Inflammatory macrophage (primary cell): ENCODE measurements at regions not wholly inside any gene's neighbourhood (a gene's known extent, or its start where the extent isn't known, plus 50 kb on each side); places are given as distances from the start of the nearest gene placed in this dataset.
"Not testable (repeated sequence)": the region's sequence is repeated elsewhere in the genome, so short reads cannot be mapped to it uniquely, and the experiment has no call there.

ENCODE experiments used
- DNase-seq, 2 donors: peaks; one replicate each; pipeline ENCODE4 v3.0.0-alpha.2; 2020 to 2022

DNA sequence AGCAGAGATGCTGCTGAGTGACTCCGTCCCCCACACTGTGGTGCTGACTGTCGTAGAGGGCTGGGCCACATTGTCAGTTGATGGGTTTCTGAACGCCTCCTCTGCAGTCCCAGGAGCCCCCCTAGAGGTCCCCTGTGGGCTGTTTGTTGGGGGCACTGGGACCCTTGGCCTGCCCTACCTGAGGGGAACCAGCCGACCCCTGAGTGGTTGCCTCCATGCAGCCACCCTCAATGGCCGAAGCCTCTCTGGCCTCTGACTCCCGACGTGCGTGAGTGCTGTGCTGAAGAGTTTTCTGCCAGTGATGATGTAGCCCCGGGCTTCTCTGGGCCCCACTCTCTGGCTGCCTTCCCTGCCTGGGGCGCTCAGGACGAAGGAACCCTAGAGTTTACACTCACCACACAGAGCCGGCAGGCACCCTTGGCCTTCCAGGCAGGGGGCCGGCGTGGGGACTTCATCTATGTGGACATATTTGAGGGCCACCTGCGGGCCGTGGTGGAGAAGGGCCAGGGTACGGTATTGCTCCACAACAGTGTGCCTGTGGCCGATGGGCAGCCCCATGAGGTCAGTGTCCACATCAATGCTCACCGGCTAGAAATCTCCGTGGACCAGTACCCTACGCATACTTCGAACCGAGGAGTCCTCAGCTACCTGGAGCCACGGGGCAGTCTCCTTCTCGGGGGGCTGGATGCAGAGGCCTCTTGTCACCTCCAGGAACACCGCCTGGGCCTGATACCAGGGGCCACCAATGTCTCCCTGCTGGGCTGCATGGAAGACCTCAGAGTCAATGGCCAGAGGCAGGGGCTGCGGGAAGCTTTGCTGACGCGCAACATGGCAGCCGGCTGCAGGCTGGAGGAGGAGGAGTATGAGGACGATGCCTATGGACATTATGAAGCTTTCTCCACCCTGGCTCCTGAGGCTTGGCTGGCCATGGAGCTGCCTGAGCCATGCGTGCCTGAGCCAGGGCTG, 181.1 kb downstream of the TBC1D2B start:
- DNase-seq, result not testable (repeated sequence)

DNA sequence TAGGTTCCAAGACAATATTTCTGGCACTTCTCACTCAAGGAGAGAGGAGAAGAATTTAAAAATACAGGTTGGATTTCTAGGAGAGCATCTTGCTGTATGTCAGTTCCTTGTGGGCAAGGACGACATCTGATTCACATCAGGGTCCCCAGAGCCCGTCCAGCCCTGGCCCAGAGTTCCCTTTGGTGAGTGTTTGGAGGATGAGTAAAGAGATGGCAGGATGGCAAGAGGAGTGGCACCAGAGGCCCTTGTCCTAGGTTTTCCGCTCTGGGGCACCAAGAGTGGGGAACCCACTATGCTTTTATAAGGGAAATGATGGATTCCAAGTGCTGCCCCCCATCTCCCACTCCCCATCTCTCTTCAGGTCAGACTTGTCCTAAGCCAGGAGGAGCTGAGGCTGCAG, 181.8 kb downstream of the TBC1D2B start:
- no peak for DNase-seq

DNA sequence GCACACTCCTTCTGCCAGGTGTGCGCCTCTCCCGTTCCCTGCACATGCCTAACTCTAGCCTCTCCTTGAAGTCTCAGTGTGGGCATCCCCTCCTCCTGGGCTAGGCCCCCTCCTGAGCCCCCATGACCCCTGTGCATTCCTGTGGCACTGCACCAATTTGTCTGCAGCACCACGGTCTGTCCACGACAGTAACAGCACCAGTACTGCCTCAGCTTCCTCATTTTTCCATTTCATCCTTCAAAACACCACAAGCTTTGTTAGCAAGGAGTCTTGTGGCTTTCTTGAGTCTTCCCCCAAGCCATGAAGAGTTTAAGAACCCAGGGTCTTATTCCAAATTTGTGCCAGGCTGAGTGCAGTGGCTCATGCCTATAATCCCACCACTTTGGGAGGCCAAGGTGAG, 182.4 kb downstream of the TBC1D2B start:
- DNase-seq, result not testable (repeated sequence)

DNA sequence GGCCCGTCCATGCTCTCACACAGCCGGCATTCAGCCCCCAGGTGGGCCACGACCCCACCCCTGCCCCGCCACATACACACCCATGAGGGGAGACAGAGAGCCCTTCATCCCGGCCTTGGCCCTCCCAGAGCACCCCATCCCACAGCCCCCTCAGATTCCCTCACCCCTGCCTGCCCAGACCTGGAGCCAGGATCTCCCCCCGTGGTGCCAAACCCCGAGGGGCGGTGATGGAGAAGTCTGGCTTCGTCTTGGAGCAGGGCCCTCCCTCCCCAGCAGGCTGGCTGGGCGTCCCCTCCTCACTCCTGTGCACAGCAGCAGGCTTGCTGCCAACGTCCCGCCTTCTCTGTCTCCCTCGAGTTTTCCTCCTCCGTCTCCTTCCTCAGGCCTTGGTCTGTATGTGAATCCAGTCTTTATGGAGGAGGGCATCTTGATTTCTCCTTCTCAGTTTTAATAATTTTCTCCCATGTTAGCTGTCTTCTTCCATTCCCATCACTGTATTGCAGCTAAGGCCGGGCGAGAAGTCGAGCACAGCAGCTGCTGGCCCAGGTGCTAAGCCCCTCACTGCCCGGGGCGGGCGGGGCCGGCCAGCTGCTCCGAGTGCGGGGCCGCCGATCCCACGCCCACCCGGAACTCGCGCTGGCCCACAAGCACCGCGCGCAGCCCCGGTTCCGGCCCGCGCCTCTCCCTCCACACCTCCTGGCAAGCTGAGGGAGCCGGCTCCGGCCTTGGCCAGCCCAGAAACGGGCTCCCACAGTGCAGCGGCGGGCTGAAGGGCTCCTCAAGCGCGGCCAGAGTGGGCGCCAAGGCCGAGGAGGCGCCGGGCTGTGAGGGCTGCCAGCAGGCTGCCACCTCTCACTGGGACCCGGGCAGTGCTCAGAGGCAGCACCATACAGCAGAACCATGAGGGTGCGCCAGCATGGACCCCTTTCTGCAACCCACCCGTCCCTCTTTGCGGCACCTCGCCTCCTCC, 183.6 kb downstream of the TBC1D2B start:
- not testable (repeated sequence) for DNase-seq

DNA sequence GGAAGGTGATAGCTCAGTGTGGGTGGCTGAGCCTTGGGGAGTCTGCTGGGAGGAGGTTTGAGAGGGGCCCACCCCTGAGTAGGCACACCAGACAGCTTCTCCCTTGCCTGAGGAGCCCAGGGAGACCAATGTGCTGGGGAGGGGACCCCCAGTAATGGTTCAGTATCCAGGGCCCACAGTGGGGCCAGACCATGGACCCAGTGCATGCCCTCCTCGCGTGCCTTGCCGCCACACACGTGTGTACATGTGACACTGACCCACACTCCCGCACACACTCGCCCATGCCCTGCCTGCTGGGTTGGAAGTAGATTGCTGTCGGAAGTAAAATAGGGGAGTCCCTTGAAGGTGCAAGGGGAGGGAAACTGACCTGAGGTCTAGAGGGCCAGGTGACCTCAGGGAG, 184.3 kb downstream of the TBC1D2B start:
- not testable (repeated sequence) for DNase-seq

DNA sequence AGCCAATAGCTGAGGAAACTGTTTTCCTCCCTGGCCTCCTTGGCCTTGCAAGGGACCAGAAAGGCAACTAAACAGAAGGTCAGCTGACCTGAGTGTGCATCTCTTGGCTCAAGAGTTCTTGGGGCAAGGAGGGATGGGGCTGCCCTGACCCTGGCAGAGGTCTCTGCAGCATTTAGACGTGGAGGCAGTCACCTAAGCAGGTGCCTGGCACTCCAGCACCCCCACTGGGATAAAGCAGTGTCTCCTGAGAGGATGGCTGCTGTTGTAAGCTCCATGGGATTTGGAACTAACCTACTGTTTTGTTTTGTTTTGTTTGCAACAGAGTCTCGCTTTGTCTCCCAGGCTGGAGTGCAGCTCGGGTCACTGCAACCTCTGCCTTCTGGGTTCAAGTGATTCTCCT, 185.2 kb downstream of the TBC1D2B start:
- DNase-seq, result no peak

DNA sequence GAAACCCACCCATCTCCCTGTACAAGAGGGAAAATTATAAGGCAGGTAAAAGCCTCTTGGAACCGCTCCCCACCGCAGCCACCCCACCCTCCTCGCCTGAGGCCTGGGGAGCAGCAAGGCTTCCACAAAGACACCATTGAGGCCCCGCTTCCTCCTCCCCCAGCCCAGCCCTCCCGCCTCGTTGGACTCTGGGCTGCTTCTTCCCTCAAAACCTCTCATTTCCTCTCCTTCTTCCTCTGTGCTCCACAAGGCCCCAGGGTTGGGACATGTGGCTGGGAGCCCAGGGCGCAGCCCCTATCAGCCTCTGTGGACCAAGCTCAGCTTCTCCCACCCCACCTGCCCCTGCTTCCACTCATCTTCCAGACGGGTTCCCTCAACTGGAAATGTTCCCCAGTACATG, 185.6 kb downstream of the TBC1D2B start:
- peak in 1 of 2 donors; percentile 14 for DNase-seq

DNA sequence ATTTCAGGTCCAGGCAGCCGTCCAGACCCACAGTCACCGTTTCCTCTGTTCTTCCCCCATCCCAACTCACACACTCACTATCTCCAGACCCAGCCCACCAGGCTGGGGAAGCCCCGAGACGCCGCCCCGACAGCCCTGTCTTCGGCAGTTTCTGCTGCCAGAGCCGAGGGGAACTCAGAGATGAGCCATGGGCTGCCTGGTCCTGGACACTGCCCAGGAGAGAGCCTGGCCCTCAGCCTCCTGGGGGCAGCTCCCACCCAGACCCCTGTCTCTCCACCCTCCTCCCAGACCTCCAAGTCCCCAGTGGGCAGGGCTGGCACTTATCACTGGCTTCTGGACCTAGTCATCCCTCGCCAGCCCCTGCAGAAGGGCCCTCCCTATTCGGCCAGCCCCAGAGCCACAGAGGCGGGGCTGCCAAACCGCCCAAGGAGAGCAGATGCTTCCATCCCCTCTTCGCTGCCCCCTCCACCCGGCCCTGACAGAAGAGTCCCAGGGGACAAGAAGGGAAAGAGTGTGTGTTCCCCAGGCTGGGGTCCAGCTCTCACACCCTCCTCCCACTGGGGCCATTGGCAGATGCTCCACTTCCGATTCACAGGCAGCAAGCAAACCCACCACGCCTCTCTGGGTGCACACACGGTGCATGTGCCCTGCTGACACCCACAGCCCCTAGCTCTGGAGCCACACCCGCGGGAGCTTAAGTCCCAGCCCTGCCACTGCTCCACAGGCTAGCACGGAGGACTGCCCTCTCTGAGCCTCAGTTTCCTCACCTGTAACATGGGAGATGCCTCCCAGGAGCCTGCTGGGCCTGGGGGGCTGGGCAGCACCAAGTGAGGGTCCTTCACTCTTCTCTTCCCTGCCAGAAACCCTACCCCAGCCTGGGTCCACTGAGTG, 186.4 kb downstream of the TBC1D2B start:
- not testable (repeated sequence) for DNase-seq

DNA sequence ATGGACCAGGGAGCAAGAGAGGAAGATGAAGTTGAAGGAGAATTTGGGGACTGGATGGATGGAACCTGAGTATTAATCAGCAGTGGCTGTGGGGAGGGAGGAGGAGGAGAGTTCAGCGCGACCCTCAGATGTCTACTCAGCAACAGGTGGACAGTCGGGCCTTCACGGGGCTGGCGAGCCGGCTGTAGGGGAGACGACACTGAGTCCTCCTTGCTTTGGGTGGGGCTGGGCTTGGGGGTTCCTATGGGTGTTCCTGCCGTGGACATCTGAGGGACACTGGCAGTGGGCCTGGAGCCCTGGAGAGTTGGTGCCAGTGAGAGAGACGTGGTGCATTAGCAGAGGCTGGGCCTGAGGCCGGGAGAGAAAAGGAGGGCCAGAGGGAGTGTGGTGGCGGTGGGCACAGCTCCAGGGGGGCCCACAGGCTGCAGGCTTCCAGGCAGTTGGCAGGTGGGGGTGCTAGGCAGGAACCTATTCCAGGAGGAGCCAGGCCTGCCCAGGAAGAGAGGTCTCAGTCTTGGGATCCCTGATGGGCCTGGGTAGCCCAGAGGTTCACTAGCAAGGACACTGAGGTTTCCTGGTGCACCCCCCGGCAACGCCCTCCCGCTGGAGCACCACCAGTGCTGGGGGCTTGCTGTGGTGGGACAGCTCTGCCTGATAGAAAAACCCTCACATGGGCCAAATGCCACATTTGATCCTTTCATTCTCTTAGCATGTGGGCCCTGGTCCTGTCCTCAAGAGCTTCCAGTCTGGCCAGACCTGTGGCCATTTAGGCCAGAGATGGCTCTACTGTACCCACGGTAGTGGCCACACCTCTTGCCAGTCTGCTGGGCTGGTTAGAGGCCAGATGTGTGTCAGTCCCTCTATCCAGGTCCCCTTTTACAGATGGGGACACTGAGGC, 187.4 kb downstream of the TBC1D2B start:
- not testable (repeated sequence) for DNase-seq

DNA sequence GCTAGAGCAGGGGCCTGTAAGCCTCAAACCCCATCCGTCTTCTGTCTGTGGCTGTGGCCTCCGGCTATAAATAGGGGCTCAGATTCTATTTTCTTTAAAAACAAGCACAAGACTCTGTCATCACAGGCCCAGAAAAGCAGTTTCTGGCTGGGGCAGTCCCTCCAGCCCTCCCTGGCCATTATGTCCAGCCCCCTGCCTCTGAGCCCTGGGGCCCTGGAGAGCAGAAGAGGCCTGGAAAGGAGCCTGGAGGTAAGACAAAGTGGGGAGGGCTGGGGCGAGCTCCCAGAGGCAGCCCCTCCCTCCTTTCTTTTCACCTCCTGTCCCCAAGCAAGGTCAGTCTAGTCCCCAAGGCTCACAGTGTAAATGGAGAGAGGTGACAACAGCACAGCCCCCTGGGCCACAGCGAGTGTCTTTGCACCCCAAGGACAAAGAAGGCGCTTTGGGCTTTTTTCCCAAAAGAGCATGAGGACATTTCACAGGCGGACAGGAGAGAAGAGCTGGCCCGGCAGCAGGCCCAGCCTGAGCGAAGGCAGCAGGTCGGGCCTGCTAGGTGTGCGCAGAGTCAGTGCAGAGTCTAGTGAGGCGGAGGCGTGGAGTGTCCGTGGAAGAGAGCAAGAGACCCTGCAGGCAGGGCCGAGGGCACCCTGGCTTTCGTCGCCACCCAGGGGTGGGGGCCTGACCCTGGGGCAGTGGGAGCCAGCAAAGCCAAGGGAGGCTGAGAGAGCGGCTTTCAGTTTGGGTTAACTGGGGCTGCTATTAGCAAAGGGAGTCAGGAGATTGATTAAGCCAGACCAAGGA, 188.3 kb downstream of the TBC1D2B start:
- DNase-seq, result no peak

DNA sequence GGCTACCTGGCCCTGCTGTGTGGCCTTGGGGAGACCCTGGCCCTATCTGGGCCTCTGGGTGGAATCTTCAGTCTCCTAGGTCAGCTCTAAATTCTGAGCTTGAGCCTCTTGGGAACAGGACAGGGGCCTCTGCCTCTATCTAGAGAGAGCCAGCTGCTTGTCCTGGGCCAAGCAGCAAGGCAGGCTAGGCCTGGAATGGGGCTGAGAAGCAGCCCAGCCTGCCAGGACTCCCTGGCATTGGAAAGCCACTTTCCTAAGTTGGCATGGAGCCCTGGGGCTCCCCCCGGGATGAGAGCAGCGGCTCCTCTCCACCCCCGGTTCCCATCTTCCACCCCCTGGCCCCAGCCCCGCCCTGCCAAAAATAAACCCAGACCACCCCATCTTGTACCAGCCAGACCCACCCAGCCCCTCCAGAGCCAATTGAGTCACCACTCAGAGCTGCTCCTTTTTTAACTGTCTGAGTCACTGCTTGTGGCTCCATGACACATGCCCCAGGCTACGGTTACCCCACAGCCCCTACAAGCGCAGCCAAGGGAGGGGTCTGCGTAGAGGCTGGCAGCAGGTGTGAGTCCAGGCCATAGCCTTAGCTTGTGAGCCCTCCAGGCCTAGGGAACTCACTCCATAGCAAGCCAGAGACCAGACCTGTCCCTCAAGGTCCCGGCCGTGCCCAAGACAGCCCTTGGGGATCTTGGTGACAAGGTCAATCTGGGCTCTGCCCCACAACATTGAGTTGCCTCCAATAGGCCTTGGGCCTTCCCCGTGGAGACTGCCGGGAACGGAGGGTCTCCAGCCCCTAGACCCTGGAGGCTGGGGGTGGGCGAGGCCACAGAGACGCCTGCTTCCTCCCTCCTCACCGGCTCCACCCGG, 189.7 kb downstream of the TBC1D2B start:
- DNase-seq, result not testable (repeated sequence)

DNA sequence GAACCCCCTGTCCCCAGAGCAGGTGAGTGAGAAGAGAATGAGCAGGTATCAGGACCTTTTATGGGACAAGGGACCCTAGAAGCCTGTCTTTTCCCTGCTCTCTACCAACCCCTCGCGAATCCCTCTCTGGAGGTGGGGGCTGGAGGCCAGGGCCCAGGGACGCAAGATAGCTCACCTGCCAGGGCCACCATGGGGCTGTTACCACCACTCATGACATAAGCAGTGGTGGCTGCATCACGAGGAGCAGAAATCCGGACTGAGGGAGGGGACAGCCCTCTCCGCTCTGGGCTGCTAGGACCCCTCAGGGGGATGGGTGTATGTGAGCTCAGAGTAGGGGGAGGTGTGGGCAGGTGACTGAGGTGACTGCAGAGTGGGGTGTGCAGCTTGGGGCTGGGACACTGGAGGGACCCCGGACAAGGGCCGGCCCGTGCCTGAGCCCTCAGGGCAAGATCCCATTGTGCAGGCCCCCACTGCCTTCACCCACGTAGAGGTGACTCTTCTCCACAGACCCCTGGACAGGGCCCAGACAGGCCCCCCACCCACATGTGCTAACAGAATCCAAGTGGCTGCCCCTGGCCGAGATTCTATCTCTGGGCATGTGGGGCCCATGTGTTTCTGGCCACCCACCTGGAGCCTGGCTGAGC, 190.6 kb downstream of the TBC1D2B start:
- DNase-seq, result no peak

DNA sequence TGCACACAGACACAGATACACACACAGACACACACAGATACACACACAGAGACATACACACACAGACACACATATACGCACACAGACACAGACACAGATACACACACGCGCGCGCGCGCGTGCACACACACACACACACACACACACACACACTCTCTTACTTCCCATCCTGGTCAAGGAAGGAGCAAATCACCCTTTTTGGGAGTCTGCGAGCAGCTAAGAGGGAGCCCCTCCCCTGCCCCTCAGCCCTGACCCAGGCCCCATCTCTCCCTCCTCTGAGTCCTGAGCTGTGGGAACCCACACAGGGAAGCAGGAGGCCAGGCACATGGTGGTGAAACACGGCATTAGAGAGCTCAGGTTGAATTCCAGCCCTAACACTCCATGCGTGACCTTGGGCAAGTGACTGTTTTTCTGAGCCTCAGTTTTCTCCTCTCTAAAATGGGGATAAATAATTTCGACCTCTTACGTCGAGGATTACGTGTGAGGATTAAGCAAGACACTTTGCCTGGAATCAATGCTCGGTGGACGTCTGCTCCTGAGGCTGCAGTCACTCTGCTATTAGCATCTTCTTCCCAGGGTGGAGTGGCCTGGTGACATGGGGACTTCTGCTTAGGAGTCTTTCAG, 191.5 kb downstream of the TBC1D2B start:
- DNase-seq, result not testable (repeated sequence)

DNA sequence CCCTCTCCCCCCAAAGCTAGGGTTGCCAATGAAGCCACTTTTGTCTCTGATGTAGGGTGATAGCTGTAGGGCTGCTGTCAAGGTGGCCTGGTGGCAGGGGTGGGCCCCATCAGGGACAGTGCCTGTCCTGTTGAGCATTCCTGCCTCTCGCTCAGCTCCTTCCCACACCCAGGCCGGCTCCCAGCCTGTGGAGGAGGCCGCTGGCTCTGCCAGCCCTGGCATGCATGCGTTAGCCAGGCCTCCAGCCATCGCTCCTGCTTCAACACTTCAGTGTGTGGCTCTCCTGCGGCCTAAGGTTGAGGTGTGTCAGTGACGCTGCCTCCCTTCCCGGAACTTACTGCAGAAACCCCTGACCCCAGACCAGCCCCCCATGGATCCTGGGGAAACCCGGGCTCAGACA, 194.5 kb downstream of the TBC1D2B start:
- not testable (repeated sequence) for DNase-seq

DNA sequence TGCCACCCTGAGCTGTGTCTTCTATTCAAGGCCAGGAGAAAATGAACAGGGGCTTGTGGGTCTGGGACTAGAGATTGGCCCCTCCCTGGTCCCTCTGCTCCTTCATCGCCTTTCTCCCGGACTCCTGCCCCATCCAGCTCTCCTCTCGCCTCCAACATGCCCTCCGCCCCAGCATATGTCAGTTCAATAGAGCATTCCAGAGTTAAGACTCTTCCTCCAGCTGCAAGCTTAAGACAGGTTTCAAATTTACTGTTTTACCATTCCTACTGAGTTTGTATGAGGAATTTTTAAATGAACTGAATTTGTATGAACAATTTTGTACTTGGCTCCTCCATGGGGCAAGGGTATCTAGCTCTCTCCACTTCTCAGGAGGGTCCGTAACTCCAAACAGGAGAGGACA, 195.6 kb downstream of the TBC1D2B start:
- no peak for DNase-seq

DNA sequence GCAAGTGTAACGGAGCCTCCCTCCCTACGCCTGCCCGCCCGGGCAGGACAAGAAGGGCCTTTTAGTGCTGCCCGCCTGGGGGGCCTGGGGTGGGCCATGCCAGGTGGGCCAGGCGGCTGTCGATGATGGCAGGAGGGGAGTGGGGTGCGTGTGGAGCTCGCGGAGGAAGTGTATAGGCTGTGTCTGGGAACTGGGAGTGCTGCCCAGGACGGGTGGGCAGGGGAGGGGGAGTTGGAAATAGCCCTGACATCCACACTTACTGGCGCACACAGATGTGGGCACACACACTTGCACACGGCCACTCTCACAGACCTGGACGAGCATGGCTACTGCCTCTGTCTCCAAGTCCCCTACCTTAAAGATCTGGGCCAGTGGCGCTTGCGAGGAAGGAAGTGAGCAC, 196.0 kb downstream of the TBC1D2B start:
- DNase-seq, result not testable (repeated sequence)

DNA sequence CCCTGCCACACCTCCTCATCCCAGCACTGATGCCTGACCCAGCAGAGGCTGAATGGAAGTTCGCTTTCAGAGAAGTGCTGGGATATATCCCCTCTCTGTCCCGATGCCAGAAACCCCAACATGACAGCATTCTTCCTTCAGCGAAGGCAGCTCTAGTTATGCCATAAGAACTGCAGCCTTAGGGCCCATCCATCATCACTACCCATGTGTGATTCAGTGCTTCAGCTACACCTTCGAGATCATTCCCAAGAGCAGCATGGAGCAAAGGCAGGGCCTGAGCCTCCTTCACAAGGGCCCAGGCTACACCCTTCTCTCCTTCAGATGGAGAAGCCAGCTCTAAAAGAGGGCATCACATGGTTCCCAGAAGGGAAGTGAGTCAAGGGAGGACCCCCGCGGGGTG, 198.0 kb downstream of the TBC1D2B start:
- DNase-seq, result not testable (repeated sequence)
